Right lobe of liver (tissue), 6 donors: ENCODE measurements at regions not wholly inside any gene's neighbourhood (a gene's known extent, or its start where the extent isn't known, plus 50 kb on each side); places are given as distances from the start of the nearest gene placed in this dataset.

Experiments used
- ATAC-seq, 4 donors: fragments of 200-7000 bp; cut with Tn5 transposase; one replicate each; pipeline ENCODE4 v1.9.1; 2020; ENCODE audit warnings: mild to moderate bottlenecking in 4 of 4, moderate library complexity in 4 of 4
- DNase-seq, 3 donors: peaks; one replicate each; pipeline ENCODE4 v3.0.0-alpha.2; 2020
- H3K27ac ChIP-seq, 3 donors: fragments of 200-600 bp; one replicate each; pipeline ENCODE4 v1.8.0; 2022
- H3K27me3 ChIP-seq, 2 donors: fragments of 200-600 bp; one replicate each; pipeline ENCODE4 v1.8.0; 2022
- H3K36me3 ChIP-seq, 4 donors: fragments of 200-600 bp; sonication (generic) in 1 of 4; one replicate each; pipeline versions ENCODE4 v1.5.1 to v1.8.0; 2017 to 2022; ENCODE audit warnings: control low read depth in 1 of 4
- H3K4me1 ChIP-seq, 4 donors: fragments of 200-600 bp; sonication (generic) in 1 of 4; one replicate each; pipeline versions ENCODE4 v1.5.1 to v1.8.0; 2017 to 2022; ENCODE audit warnings: control low read depth in 1 of 4
- H3K4me3 ChIP-seq, 3 donors: fragments of 200-600 bp; one replicate each; pipeline ENCODE4 v1.8.0; 2022
- H3K9me3 ChIP-seq, 4 donors: fragments of 200-600 bp; sonication (generic) in 1 of 4; one replicate each; pipeline versions ENCODE4 v1.5.1 to v1.8.0; 2017 to 2022; ENCODE audit warnings: control low read depth in 1 of 4
- POLR2A ChIP-seq: fragments of 450-650 bp; IDR thresholded peaks from one replicate; pipeline ENCODE4 v1.6.1; 2017; ENCODE audit warnings: antibody characterized with exemption, mild to moderate bottlenecking
- WGBS: methylation state at CpG from one replicate; pipeline ENCODE4 v1.1.6; 2018; ENCODE audit warnings: low coverage, low lambda C conversion rate; ENCODE audit not compliant: insufficient coverage; ENCODE audit errors: missing lambda C conversion rate; 5-methylcytosine and 5-hydroxymethylcytosine counted together
- intact Hi-C, 2 donors: fragments of 100-400 bp; cut with DNase I; formaldehyde crosslinking; loops; one replicate each; pipeline versions ENCODE4 v1.11.2 to v1.14.1; 2022
- TF ChIP-seq, protein P1 (sequence below), 4 donors: fragments of 200-600 bp in 3 of 4; fragments of 450-650 bp in 1 of 4; IDR thresholded peaks; one replicate each; pipeline versions ENCODE4 v1.5.1 to v1.8.0; 2016 to 2022; ENCODE audit warnings: antibody characterized with exemption in 4 of 4, mild to moderate bottlenecking in 2 of 4
- donor health status: DM: no; HTN: yes; CAD: no.
- donor health status: DM: no; HTN: no; CAD: no.
- donor health status: DM: no; HTN: no; CAD: no.
- donor health status: DM: no; HTN: yes; CAD: no.
- donor health status: DM: no; HTN: yes; CAD: no.

- intact Hi-C loops, result no loop called here
Observed at GRCh38 chrX:22559506-22559905, 286.8 kb downstream of the CBLL2 start.

GRCh38 chrX:22575161-22575845, 302.6 kb downstream of the CBLL2 start:
- DNase-seq (no peak), ATAC-seq (no peak)
- 42% methylated on average over 1 of the region's 1 CpG for WGBS
- no peaks in the 10 kb centered on the region for H3K4me1 ChIP-seq
- no peaks in the 10 kb centered on the region for H3K9me3 ChIP-seq
- H3K36me3 ChIP-seq, result no peaks in the 10 kb centered on the region
- TF ChIP-seq, protein P1, sequence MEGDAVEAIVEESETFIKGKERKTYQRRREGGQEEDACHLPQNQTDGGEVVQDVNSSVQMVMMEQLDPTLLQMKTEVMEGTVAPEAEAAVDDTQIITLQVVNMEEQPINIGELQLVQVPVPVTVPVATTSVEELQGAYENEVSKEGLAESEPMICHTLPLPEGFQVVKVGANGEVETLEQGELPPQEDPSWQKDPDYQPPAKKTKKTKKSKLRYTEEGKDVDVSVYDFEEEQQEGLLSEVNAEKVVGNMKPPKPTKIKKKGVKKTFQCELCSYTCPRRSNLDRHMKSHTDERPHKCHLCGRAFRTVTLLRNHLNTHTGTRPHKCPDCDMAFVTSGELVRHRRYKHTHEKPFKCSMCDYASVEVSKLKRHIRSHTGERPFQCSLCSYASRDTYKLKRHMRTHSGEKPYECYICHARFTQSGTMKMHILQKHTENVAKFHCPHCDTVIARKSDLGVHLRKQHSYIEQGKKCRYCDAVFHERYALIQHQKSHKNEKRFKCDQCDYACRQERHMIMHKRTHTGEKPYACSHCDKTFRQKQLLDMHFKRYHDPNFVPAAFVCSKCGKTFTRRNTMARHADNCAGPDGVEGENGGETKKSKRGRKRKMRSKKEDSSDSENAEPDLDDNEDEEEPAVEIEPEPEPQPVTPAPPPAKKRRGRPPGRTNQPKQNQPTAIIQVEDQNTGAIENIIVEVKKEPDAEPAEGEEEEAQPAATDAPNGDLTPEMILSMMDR (IDR thresholded peaks at IDR 0.05), result no peak
- TF ChIP-seq POLR2A, result no peak
- H3K27me3 ChIP-seq, result no peaks in the 10 kb centered on the region
- H3K27ac ChIP-seq, result no peak overlapping the region
- no peak overlapping the region for H3K4me3 ChIP-seq
- intact Hi-C loops, result no loop called here

More at GRCh38 chrX:22559506-22559905, 286.8 kb downstream of the CBLL2 start:
- Histone ChIP-seq H3K27ac (no peak overlapping the region), H3K36me3 (no peaks in the 10 kb centered on the region), H3K9me3 (no peaks in the 10 kb centered on the region), H3K27me3 (no peaks in the 10 kb centered on the region), H3K4me1 (no peaks in the 10 kb centered on the region), H3K4me3 (no peak overlapping the region)
- WGBS, result 35% methylated on average over 4 of the region's 4 CpGs
- DNase-seq (no peak), ATAC-seq (no peak)
- TF ChIP-seq POLR2A, result no peak
- TF ChIP-seq, protein P1 (IDR thresholded peaks at IDR 0.05), result no peak

- no peak for TF ChIP-seq POLR2A
- TF ChIP-seq, protein P1 (IDR thresholded peaks at IDR 0.05), result no peak
- H3K4me3 ChIP-seq, result no peak overlapping the region
- H3K9me3 ChIP-seq, result no peaks in the 10 kb centered on the region
- H3K36me3 ChIP-seq, result no peaks in the 10 kb centered on the region
- no peak for DNase-seq
- no peaks in the 10 kb centered on the region for H3K27me3 ChIP-seq
- H3K27ac ChIP-seq, result no peak overlapping the region
- ATAC-seq, result no peak
- H3K4me1 ChIP-seq, result no peaks in the 10 kb centered on the region
- intact Hi-C loops, result no loop called here
- 45% methylated on average over 3 of the region's 3 CpGs for WGBS
Observed at GRCh38 chrX:22577181-22577580, 304.5 kb downstream of the CBLL2 start.

- TF ChIP-seq, protein P1 (IDR thresholded peaks at IDR 0.05), result no peak
- no peak for TF ChIP-seq POLR2A
- H3K36me3 ChIP-seq, result no peaks in the 10 kb centered on the region
- 56% methylated on average over 1 of the region's 1 CpG for WGBS
- H3K4me1 ChIP-seq, result no peaks in the 10 kb centered on the region
- intact Hi-C loops, result no loop called here
- H3K9me3 ChIP-seq, result no peaks in the 10 kb centered on the region
- no peak for ATAC-seq
- DNase-seq, result no peak
- H3K4me3 ChIP-seq, result no peak overlapping the region
- H3K27ac ChIP-seq, result no peak overlapping the region
- peaks cover 0 to 3% of the 10 kb centered on the region in 2 donors for H3K27me3 ChIP-seq
Observed at GRCh38 chrX:22585831-22586230, 313.1 kb downstream of the CBLL2 start.
